ENCODE measurements at regions not wholly inside any gene's neighbourhood (a gene's known extent, or its start where the extent isn't known, plus 50 kb on each side); places are given as distances from the start of the nearest gene placed in this dataset.
A peak's percentile ranks its signal among the peaks of the same experiment; 100 is the strongest.

DNA sequence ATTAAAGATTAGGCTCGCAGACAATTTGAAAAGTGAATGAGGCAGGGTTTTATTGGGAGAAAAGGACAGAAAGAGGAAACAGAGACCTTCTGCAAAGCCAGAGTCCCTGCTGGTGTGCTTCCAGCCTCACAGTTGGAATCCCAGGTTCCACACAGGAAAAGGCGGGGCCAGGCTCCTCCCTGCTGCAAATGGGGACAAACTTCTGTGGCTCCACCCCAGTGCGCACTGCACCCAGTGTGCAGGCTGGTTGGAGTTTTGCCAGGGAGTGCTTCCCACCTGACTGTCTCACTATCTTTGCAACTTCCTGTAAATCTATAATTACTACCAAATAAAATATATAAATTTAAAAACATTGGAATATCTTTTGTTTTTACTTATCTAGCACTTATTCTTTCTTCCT is 386.0 kb upstream of the GRIN3A start:
- H4K8ac ChIP-seq (ENCODE audit: extremely low read depth, insufficient read depth, low read length) = no peak overlapping the region
- no peak overlapping the region for H2AFZ ChIP-seq (ENCODE audit: low read length)
- no peak overlapping the region for H3K56ac ChIP-seq (replicated peaks; ENCODE audit: insufficient read length, low read depth, low read length)
- no peak overlapping the region for H2BK12ac ChIP-seq (ENCODE audit: low read depth, low read length)
- CTCF ChIA-PET (ENCODE audit: partially characterized antibody) = interaction anchor here (0.7 kb wide), 1 partner anchor 36 kb away, joined by 3 read pairs; no protein-coding TSS in a partner anchor
- no peak overlapping the region for H3K9ac ChIP-seq (replicated peaks in 1 of 4; ENCODE audit: extremely low read depth in 1 of 4, low read depth in 3 of 4, low read length in 3 of 4)
- H3K4me3 ChIP-seq (ENCODE audit: extremely low read depth in 1 of 4, insufficient read depth in 2 of 4, low read depth in 3 of 4, low read length in 4 of 4) = no peak overlapping the region
- 85% methylated on average over 3 of the region's 3 CpGs; no CpG with 5 or more reads in 1 of the 2 experiments for WGBS, 2 experiments (ENCODE audit: extremely low coverage in 1 of 2, insufficient coverage in 1 of 2, insufficient read length in 1 of 2, insufficient replicate concordance in 2 of 2, low coverage in 1 of 2, low lambda C conversion rate in 2 of 2, missing lambda C conversion rate in 1 of 2)
- H3K27ac ChIP-seq (ENCODE audit: low read depth, low read length) = no peak overlapping the region
- H2BK5ac ChIP-seq (ENCODE audit: low read depth, low read length) = no peak overlapping the region
- no peak overlapping the region for H2AK5ac ChIP-seq (ENCODE audit: low read depth, low read length)
- no peak for DNase-seq (ENCODE audit: low read depth in 1 of 2, low spot score in 2 of 2)
- H3K14ac ChIP-seq (ENCODE audit: insufficient read length) = no peak overlapping the region
- no peaks in the 10 kb centered on the region for H3K23me2 ChIP-seq (ENCODE audit: low read depth, low read length)
- no peaks in the 10 kb centered on the region; a peak in 1 of 7 replicates for H3K4me1 ChIP-seq (replicated peaks in 1 of 4; ENCODE audit: control insufficient read depth in 3 of 4, insufficient read depth in 4 of 4, low read length in 3 of 4)
- H2BK20ac ChIP-seq (ENCODE audit: low read length) = no peak overlapping the region
- H4K20me1 ChIP-seq (replicated peaks in 1 of 2; ENCODE audit: control insufficient read depth in 1 of 2, insufficient read depth in 2 of 2, low read length in 2 of 2) = no peaks in the 10 kb centered on the region
- no peak overlapping the region for H2BK120ac ChIP-seq (replicated peaks; ENCODE audit: low read depth, low read length)
- no peak overlapping the region for H3K4me2 ChIP-seq (ENCODE audit: insufficient read depth in 1 of 2, low read depth in 2 of 2, low read length in 2 of 2)
- no peaks in the 10 kb centered on the region for H3K79me1 ChIP-seq (ENCODE audit: low read depth, low read length)
- H3K4ac ChIP-seq (replicated peaks; ENCODE audit: insufficient read length, low read depth, low read length) = no peak overlapping the region
- no peaks in the 10 kb centered on the region for H3K36me3 ChIP-seq (ENCODE audit: control insufficient read depth in 2 of 4, insufficient read depth in 4 of 4, low read length in 3 of 4)
- H3K27me3 ChIP-seq (replicated peaks in 1 of 4; ENCODE audit: control insufficient read depth in 3 of 4, extremely low read depth in 1 of 4, insufficient read depth in 3 of 4, low read length in 3 of 4) = no peaks in the 10 kb centered on the region
- no peak overlapping the region; the same call in 1 of the 2 replicates for H3K18ac ChIP-seq (ENCODE audit: extremely low read depth, low read length)
- H4K91ac ChIP-seq (replicated peaks; ENCODE audit: insufficient read length, low read length) = no peak overlapping the region
- peak overlapping the region; percentile 60 for H4K5ac ChIP-seq (ENCODE audit: insufficient read length, low read depth, low read length)
- H3K23ac ChIP-seq (ENCODE audit: insufficient read length) = no peak overlapping the region
- no peaks in the 10 kb centered on the region for H3K9me3 ChIP-seq (ENCODE audit: insufficient read depth in 2 of 2, low read depth in 1 of 2, low read length in 1 of 2)
- no peaks in the 10 kb centered on the region for H3K79me2 ChIP-seq (ENCODE audit: control insufficient read depth in 1 of 2, insufficient read depth in 2 of 2, low read length in 2 of 2)
- no peak overlapping the region for H2BK15ac ChIP-seq (ENCODE audit: low read length)
- TF ChIP-seq CBX8 (IDR thresholded peaks at IDR 0.05; ENCODE audit: borderline replicate concordance, low read depth, low read length) = no peak
- no peak for TF ChIP-seq SRF (IDR thresholded peaks at IDR 0.05; ENCODE audit: low read depth, low read length)
- POLR2A ChIA-PET (ENCODE audit: partially characterized antibody) = no interaction called here
- peak; percentile 7 for FAIRE-seq

Data from H1 (cell line).